ENCODE measurements at regions not wholly inside any gene's neighbourhood (a gene's known extent, or its start where the extent isn't known, plus 50 kb on each side); places are given as distances from the start of the nearest gene placed in this dataset.

DNA sequence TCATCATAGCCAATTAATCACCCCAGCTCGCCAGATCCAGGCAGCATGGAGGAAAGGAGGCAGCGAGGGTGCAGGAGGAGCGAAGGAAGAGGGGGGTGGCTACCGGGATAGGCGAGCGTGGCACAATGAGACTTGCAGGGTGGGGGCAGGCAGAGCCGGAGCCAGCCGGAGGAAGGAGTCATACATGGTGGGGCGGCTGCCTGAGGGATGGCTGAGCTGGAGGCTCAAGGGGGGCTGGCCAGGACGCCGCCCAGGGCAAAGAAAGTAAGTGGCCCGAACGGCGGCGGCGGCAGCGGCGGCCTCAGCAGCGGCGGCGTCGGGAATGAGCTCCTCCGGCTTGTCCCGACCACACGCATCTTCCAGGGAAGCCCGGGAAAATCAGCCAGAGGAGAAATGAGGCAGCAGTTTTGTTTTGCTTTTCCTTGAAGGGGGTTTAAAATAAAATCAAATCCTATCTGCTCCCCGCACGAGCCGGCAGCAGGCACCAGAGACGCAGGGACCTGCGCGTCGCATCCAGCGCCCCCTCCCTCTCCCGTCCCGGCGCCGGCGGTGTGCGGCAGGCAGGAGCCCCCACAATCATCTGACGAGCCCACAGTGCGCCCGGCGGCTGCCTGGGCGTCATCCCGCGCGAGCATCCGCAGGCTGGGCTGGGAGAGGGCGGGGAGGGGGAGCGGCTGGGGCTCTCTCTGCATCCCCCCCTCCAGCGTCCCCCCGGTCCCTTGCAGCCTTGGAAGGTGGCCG, 263.6 kb downstream of the CTTN start:
- DNase-seq: no peak

DNA sequence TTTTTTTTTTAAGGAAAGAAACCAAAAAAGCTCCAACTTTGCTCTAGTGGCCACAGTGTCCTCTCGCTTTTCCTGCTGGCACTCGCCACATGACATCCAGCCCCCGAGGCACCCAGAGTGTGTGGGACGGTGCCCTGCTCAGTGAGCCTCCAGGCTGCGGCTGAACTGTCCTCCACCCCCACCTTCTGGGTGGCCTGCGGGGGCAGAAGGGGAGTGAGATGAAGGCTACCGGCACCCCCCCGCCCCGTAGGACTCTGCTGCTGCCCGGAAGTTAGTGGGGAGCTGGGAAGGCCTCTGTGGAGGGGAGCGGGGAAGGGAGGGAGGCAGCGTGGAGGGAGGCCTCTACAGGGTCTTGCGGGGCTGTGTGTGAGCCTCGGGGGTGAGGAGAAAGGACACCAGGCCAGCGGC, 264.4 kb downstream of the CTTN start:
- no peak for DNase-seq

DNA sequence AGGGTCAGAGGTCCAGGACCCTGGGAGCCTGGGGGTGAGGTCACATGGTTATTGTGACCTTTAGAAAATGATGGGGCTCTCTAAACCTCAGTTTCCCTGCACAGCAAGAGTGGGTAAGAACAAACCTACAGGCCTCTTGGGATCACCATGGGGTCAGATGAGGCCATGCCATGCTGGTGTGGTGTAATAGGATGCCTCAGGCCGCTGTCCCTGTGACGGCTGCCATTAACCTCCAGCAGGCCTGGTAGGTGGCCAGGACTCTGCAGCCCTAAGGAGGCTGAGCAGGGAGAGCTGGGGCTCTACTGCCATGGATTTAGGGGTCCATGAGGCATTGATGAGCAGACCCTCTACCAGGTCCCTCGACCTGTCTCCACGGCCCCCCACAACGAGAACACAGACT, 265.5 kb downstream of the CTTN start:
- no peak for DNase-seq

DNA sequence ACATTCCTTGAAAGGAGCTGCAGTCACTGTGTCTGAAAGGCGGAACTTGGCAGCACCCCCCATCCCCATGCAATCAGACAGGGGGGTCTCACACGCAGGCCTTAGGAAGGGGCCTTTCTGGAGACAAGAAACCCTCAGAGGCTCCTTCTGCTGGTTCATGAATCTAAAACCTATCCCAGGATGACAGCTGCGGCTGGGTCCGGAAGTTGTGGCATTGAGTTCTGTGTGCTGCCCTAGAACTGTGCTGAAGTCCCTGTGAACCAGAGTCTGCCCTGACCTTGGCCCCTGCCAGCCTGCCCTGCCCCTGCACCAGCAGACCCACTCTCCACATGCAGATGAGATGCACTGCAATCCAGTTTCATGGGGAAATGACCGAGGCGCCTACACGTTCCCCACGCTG, 268.0 kb downstream of the CTTN start:
- no peak for DNase-seq

DNA sequence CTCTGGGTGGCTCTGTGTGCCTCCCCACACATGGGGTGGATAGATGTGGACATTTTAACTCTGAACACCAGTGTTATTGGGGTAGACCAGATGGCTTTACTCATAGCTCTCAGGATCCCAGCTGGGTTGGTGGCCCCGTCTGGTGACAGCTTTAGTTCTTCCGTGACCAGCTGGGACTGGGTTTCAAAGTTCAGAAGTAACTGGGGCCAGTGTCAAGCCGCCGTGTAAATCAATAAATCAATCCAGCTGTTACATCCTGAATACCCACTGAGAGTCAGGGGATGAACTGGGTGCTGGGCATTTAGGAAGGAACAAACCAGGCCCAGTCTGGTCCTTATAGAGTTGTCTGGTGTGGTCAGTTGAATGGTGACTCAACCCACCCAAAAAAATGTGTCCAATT, 269.4 kb downstream of the CTTN start:
- no peak for DNase-seq

DNA sequence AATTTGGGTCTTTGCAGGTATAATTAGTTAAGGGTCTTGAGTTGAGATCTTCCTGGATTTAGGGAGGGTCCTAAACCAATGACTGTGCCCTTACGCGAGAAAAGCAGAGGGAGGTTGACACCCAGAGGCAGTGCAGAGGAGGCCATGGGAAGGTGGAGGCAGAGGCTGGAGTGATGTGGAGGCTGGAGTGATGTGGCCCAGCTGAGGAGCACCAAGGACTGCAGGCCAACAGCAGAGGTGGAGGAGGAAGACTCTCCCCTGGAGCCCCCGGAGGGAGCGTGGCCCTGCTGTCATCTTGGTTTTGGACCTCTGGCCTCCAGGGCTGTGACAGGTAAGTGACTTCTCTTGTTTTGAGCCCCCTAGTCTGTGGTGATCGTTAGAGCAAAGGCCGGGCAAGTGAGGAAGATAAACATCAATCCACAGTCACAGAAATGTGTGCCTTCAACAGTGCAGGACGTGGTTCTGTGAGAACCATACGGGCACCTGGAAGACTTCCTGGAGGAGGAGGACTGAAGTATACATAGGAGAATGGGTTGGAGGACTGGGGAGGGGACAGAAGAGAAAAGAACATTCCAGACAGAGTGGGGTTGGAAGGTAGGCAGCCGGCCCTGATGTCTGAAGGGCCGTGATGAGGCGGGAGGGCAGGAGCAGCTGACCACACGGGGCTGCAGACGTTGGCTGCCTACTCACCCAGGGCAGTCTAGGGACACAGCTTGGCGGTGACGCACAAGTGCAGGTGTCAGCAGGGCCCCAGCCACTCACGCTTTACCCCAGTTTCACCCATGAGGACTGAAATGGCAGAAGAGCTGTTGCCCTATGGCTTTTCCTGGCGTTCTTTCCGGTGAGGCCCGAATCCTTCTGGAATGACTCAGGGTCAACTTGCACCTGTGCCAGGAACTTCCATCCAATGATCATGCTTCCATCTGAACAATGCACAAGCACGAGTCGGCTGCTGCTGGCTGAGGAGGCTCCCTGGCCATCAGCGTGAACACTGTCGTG, 270.2 kb downstream of the CTTN start:
- DNase-seq: no peak

DNA sequence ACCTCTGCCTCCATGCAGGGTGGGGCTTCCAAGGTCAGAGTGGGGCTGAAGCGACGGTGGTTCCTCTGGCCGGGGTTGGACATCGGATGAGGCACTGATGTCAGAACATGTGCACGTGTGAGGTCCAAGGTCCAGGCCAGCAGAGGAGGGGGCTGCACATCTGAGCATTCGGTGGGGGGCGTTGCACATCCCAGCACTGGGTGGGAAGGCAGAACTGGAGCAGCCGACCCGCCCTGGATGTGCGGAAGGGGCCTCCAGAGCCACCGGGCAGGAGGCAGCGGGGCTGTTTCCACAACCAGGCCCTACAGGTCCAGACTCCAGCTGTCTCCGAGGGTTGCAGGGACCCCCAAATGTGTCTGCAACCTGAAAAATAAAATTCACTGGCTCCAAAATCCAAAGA, 271.0 kb downstream of the CTTN start:
- DNase-seq: no peak

DNA sequence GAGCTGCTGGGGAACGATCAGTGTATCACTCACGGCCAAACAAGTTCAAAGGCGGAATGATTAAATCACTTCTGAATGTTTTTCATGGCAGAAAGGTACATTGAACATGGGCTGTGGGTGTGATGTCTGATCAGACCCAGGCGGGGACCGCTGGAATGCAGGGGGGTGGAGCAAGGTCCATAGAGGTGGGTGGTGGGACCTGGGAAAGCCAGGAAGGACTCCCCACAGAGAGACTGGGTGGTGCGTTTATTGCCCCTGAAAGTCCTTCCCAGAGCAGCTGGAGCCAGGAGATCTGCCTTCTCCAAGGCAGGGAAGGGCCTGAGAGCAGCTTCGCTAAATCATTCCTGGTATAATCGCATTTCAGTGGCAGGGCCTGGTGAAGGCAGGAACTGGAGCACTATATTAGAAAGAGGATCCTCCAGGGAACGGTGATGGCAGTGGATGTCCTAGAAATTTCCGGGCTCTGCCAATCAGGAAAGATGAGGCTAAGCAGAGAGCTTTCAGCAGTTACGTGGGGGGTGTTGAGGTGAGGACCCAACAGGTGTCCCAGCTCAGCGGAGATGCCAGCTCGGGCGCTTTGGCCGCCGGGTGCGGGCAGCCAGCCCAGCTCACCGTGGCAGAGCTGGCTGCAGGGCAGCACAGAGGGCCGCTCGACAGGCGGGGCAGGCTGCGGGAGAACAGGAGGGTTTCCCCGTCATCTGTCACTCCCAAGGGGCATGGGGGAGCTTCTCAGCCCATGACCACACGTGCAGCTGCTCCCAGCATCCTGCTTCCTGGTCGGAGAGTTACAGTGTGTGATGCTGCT, 271.7 kb downstream of the CTTN start:
- DNase-seq: no peak

DNA sequence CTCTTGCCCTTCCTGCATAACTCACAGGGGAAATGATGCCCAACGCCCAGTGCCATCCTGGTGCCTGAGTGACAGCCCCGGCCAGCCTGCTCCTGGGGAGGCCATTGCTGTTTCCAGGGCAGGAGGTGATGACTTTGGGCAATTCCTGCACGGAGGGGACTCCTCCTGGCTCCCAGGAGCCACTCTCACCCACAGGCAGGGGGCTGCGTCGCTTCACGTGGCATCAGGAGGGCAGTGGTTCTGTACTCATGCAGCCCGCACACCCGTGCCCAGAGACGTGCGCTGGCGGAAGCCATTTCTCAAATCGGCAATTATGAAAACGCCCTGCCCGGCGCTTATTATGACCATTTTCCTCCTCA, 272.3 kb downstream of the CTTN start:
- DNase-seq: no peak

DNA sequence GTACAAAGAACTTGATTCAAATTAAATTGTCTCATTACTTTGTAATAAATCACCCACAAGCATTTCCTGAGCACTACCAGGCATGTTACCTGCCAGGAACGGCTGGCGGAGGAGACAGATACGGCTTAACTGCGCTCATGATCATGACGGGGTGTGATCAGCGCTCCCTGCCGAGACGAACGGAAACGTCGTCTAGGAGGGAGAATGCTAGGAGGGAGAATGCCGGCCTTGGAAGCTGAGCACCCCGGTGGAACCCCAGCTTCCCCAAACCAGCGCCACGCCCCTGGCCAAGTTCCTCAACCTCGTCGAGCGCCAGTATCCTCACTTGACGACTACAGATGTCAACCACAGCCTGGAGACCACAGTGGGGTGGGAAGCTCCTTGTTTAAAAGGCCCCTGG, 272.8 kb downstream of the CTTN start:
- no peak for DNase-seq

DNA sequence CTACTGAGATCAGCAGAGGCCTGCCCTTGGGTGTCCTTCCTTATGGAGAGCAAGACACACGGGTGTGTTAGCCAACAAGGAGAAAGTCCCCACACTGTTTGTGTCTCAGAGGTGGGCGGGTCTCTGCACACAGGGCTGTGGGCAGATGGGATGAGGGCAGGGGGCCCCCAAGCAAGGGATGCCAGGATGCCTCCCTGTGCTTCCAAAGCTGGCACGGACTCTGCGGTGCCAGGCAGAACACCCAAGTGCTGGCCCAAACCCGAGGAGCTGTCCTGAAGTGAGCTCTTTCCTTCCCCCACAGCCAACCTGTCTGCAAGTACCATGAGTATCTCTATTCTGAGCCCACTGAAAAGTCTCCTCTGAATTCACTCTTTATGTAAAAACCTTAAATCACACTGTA, 273.3 kb downstream of the CTTN start:
- no peak for DNase-seq

DNA sequence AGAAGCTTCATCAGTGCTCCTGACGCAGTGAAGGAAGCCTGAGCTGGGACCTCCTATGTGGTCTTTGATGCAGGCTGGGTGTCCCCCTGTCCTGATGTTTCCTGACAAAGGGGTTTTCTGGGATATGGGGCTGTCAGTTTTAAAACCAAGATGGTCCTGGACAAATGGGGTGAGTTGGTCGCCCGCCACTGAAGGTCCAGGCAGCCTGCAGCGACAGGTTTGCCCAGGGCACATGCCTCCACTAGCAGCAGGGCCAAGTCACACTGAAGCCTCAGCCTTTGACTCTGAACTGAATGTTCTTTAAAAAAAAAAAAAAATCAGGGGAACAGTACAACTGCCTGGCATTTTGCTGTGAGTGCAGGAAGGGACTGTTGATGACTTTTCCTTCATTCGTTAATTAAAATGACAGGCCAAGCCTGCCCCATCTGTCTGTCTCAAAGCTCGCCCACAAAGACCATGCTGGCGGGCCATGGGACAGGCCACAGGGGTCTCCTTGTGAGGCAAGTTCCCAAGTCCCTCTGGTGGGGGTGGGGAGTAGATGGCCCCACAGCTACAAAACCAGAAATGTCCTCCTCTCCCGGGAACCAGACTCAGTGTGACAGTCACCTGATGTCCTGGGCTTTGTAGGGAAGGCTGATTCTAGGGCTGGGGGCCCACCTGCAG, 274.8 kb downstream of the CTTN start:
- DNase-seq: no peak

DNA sequence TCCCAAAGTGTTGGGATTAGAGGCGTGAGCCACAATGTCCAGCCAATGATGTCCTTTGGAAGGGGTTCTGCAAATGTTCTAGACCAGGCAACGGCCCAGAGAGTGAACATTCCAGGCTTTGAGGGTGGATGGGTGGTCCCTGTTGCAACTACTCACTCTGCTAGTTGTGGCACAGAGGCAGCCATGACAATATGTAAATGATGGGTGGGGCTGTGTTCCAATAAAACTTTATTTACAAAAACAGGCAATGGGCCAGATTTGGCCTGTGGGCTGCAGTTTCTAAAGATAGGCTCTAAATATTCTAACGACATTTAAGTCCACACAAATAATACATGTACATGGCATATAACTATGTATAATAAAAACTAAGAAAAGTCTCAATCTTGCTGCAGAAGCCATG, 276.3 kb downstream of the CTTN start:
- DNase-seq: no peak

DNA sequence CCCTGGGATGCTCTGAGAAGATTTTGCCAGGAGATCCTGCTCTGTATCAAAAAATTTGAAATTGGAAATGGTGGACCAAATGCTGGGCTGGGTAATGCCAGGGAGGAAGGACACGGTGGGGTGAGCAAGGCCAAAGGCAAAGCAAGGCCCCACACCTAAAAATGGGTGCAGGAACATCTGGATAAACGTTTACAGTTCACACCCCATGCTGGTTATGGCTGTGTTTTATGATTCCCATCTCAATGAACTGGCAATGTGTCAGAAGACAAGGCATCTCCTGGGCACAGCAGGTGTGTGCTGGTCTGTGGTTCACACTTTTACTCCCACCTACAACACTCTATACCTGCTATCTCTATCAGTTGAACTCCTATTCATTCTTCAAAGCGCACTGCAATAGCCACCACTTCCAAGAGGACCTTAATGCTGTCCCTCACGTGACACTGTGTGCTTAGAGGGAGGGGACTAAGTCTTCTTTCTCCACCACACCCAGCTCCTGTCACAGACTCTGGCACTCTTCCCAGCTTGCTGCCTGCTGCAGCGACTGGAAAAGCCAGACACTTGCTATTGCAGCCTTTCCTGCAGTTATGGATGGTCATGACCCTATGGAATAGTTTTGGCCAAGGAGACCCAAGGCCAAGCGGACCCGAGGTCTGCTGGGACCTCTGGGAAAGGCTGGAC, 277.5 kb downstream of the CTTN start:
- peak; percentile 53 for DNase-seq

DNA sequence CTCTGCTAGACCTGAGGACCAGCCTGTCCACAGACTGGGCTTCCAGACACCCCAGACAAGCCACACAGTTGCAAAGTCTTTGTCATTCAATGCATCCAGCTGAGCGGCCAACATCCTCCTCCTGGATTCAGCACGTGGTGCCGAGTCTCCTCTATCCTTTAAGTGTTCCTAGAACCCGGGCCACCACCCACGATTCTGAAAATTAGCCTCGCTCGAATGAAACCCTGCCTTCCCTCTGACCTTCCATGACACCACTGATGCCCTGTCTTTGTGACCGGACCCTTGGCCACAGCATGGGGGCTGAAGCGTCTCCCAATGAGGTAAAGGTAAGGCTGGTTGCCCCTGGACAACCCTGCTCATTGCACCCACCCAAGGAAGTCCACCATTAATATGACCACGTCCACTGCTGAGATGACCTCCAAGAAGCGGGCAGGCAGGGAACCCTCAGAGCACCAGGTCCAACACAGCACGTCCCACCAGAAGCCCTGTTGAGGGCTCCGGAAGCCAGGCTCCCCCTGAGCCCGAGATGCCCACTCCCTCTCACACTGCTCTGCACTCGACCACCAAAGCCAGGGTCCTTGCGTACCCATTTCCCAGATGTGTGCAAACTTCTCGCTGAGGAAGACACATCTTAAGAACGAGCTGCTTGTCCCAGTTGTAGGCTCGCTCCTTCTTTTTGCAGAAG, 279.0 kb downstream of the CTTN start:
- DNase-seq: no peak

DNA sequence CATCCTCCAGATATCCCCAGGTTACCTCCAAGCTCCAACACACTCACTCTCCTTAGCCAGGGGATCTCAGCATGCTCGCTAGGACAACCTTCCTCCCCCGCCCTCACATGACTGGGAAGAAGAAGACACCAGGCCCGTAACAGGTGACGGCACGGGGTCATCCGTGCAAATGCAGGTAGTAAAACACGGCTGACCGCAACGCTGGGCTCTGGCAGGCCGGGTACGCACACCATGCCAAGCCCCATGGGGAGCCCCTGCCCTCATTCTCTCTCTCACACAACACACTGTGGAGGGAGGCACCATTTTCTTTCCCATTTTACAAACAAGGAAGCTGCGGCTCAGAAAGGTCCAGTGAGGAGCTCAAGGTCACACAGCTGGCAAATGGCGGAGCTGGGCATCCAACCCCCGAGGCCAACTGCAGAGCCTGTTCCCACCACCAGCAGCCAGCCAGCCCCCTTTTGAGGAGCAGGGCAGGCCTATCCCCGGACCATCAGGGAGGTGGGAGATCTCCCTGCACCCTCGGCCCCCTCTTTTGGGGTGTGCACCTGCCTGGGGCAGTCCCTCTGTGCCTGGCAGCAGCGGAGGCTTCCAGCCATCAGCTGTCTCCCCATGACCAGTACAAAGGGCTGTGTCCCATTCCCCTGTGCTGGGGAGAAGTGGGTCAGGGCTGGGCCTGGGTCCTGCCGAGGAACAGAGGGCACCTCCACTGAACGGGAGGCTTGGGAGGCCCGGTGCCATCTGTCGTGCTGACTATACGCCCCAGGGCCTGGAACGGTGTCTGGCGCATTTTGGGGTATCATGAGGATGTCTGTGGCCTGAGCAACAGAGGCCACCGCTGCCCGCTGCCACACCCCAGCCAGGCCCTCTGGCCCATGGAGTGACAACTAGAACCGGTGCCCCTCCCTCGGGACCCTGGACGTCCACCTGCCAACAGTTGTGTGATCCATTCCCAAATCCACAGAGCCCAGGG, 280.9 kb downstream of the CTTN start:
- no peak for DNase-seq

DNA sequence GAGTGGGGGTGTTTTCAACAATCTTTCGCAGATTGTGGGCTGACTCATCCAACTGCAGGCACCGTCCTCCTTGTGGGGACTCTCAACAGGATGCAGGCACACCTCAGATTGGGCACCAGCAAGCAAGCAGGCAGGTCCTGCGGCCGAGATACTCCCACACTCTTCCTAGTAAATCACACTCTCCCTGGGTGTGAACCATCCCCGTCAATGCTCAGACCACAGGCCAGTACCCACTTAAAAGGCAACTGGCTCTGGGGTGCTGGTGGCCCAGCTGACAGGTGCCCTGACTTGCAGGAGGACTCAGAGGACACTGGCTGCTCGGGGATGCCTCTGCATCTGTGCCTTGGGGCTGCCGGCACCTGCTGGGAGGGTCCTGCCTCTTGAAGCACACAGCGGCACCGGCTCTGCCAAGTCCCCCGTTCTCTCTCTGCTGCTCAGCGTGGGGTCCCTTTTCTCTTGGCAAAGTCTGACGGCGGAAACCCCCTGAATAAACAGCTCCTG, 282.5 kb downstream of the CTTN start:
- peak; percentile 19 for DNase-seq

DNA sequence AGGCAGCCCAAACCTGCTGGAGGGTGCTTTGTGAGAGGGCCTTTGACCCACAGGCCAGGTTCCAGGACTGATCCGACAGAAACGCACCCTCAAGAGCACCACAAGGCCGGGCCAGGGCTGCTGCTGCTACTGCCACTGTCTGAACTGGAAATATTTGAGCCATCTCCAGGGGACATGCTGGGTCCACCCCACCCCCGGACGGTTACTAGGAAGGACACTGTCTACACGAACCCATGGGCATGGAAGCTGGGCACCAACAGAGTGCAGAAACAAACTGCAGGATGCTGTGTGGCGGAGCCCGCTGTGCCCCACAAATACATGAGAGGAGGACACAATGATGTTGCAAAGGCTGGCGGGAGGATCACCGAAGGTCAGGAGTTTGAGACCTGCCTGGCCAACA, 283.7 kb downstream of the CTTN start:
- DNase-seq: no peak

DNA sequence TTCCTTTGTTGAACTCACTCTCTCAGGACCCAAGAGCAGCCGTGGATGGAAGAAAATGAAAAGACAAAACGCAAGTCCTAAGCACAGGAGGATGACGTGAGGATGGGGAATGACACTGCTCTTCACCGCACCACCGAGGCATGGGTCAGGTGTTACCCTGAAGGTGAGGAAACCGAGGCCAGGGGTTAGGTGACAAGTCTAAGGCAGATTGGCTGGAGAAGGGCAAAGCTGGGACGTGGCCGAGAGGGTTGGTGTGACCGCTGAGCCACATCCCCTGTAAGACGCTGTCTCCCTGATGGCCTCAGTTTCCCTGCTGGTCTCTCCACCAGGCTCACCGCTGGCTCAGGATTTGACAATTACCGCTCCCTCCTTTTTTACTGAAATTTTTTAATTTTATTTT, 284.4 kb downstream of the CTTN start:
- DNase-seq: no peak

DNA sequence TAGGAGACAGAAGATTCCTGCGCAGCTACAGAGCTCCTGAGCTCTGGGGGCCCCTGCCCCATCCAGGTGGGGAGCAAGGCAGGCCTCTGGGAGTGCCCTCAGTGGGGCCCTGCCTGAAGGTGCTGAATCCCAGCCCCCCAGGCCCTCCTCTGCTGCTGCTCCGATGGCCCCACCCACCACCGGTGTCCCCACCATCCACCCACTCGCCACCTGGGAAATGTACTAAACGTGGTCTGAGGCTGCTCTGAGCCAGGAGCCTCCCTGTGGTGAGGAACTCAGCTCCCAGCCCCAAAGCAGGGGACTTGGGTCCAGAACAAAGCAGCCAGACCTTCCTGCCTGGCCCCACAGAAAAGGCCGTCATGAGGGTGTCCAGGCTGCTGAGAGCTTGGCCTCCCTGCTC, 289.4 kb downstream of the CTTN start:
- no peak for DNase-seq
